ENCODE measurements at regions not wholly inside any gene's neighbourhood (a gene's known extent, or its start where the extent isn't known, plus 50 kb on each side); places are given as distances from the start of the nearest gene placed in this dataset.

GRCh38 chr13:105255472-105255871, 1280.0 kb downstream of the EFNB2 start:
- in situ Hi-C loops (cut with MboI; ENCODE audit: low sequenced_read_pairs, unreplicated experiment) = no loop called here
- no peak for TF ChIP-seq CTCF (IDR thresholded peaks at IDR 0.05; ENCODE audit: borderline replicate concordance, control extremely low read depth, extremely low read depth, insufficient read depth, missing control alignments)
- DNase-seq (ENCODE audit: low spot score) = no peak

- in situ Hi-C loops (cut with MboI; ENCODE audit: low sequenced_read_pairs, unreplicated experiment) = no loop called here
- no peak for TF ChIP-seq CTCF (IDR thresholded peaks at IDR 0.05; ENCODE audit: borderline replicate concordance, control extremely low read depth, extremely low read depth, insufficient read depth, missing control alignments)
These were observed 1284.2 kb downstream of the EFNB2 start for GRCh38 chr13:105251293-105251692.

GRCh38 chr13:105247830-105248229, 1287.6 kb downstream of the EFNB2 start:
- no peak for DNase-seq (ENCODE audit: low spot score)
- in situ Hi-C loops (cut with MboI; ENCODE audit: low sequenced_read_pairs, unreplicated experiment) = no loop called here
- no peak for TF ChIP-seq CTCF (IDR thresholded peaks at IDR 0.05; ENCODE audit: borderline replicate concordance, control extremely low read depth, extremely low read depth, insufficient read depth, missing control alignments)

More at GRCh38 chr13:105251293-105251692, 1284.2 kb downstream of the EFNB2 start:
- no peak for DNase-seq (ENCODE audit: low spot score)

- DNase-seq (ENCODE audit: low spot score) = no peak
- TF ChIP-seq CTCF (IDR thresholded peaks at IDR 0.05; ENCODE audit: borderline replicate concordance, control extremely low read depth, extremely low read depth, insufficient read depth, missing control alignments) = no peak
- in situ Hi-C loops (cut with MboI; ENCODE audit: low sequenced_read_pairs, unreplicated experiment) = no loop called here
These were observed 1295.1 kb downstream of the EFNB2 start for GRCh38 chr13:105240371-105240770.

- DNase-seq (ENCODE audit: low spot score) = no peak
- in situ Hi-C loops (cut with MboI; ENCODE audit: low sequenced_read_pairs, unreplicated experiment) = no loop called here
- no peak for TF ChIP-seq CTCF (IDR thresholded peaks at IDR 0.05; ENCODE audit: borderline replicate concordance, control extremely low read depth, extremely low read depth, insufficient read depth, missing control alignments)
These were observed 1303.0 kb downstream of the EFNB2 start for GRCh38 chr13:105232439-105232838.

- in situ Hi-C loops (cut with MboI; ENCODE audit: low sequenced_read_pairs, unreplicated experiment) = no loop called here
- DNase-seq (ENCODE audit: low spot score) = no peak
These were observed 1303.5 kb downstream of the EFNB2 start for GRCh38 chr13:105232006-105232405.

More at GRCh38 chr13:105232006-105232405, 1303.5 kb downstream of the EFNB2 start:
- no peak for TF ChIP-seq CTCF (IDR thresholded peaks at IDR 0.05; ENCODE audit: borderline replicate concordance, control extremely low read depth, extremely low read depth, insufficient read depth, missing control alignments)

Data from GM13976 (cell line).